ENCODE measurements at regions not wholly inside any gene's neighbourhood (a gene's known extent, or its start where the extent isn't known, plus 50 kb on each side); places are given as distances from the start of the nearest gene placed in this dataset.

- no peak for TF ChIP-seq CTCF (IDR thresholded peaks at IDR 0.05; ENCODE audit: unreplicated experiment)
- H3K27ac Mint-ChIP-seq, result no peak overlapping the region
Measured at GRCh38 chr11:12623869-12624268, 50.4 kb upstream of the TEAD1 start.

More at GRCh38 chr11:12623869-12624268, 50.4 kb upstream of the TEAD1 start:
- Mint-ChIP-seq H3K4me1 (no peaks in the 10 kb centered on the region), H3K27me3 (ENCODE audit: low read depth) (no peaks in the 10 kb centered on the region), H3K9me3 (peaks cover 27% of the 10 kb centered on the region), H3K4me3 (no peak overlapping the region), H3K36me3 (peaks cover 8% of the 10 kb centered on the region)
- no peak for DNase-seq (ENCODE audit: low spot score in 2 of 2, unreplicated experiment in 2 of 2)
